OCI-LY1 (cell line): ENCODE measurements at regions not wholly inside any gene's neighbourhood (a gene's known extent, or its start where the extent isn't known, plus 50 kb on each side); places are given as distances from the start of the nearest gene placed in this dataset.

Experiments used
- EZH2 ChIP-seq: fragments of 200-600 bp; sonication (generic), shearing (Covaris generic); IDR thresholded peaks from 2 replicates; pipeline ENCODE4 v1.8.0; 2017; ENCODE audit warnings: borderline replicate concordance, mixed run types, mild to moderate bottlenecking, antibody characterized with exemption, low read length, moderate library complexity, mixed read lengths
- TF ChIP-seq, protein P1 (sequence below): fragments of 200-600 bp; sonication (generic), shearing (Covaris generic); IDR thresholded peaks from 2 replicates; pipeline ENCODE4 v1.5.1; 2017; ENCODE audit warnings: mild to moderate bottlenecking, antibody characterized with exemption, low read length, moderate library complexity, mixed read lengths

DNA sequence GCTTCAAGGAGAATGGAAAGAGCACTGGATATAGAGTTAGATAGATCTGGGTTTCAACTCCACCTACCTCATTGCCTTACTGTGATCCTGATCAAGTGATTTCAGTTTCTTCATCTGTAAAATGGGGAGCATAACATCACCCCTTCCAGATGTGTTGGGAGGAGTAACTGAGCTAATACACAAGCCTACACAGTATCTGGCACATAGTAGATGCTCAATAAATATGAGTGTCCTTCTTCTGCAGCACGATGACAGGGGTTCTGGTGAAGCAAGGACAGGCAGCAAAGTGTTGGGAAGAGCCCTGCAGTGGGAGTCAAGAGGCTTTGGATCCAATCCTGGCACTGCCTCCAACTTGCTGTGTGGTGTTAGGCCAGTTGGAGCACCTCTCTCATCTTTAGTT is 270.0 kb downstream of the UACA start:
- TF ChIP-seq, protein P1, sequence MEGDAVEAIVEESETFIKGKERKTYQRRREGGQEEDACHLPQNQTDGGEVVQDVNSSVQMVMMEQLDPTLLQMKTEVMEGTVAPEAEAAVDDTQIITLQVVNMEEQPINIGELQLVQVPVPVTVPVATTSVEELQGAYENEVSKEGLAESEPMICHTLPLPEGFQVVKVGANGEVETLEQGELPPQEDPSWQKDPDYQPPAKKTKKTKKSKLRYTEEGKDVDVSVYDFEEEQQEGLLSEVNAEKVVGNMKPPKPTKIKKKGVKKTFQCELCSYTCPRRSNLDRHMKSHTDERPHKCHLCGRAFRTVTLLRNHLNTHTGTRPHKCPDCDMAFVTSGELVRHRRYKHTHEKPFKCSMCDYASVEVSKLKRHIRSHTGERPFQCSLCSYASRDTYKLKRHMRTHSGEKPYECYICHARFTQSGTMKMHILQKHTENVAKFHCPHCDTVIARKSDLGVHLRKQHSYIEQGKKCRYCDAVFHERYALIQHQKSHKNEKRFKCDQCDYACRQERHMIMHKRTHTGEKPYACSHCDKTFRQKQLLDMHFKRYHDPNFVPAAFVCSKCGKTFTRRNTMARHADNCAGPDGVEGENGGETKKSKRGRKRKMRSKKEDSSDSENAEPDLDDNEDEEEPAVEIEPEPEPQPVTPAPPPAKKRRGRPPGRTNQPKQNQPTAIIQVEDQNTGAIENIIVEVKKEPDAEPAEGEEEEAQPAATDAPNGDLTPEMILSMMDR, result no peak
- TF ChIP-seq EZH2, result no peak
